HEK293 (cell line): ENCODE measurements at regions not wholly inside any gene's neighbourhood (a gene's known extent, or its start where the extent isn't known, plus 50 kb on each side); places are given as distances from the start of the nearest gene placed in this dataset.
"Not testable (repeated sequence)": the region's sequence is repeated elsewhere in the genome, so short reads cannot be mapped to it uniquely, and the experiment has no call there.

Experiments used
- CTCF ChIA-PET: fragments of 350-600 bp; formaldehyde crosslinking; extraction: SDS; loops from one replicate; lab custom pipeline; 2021; ENCODE audit warnings: antibody characterized with exemption; lab: Yijun Ruan, JAX
- POLR2A ChIA-PET: fragments of 300-600 bp; formaldehyde crosslinking; extraction: SDS; loops from one replicate; lab custom pipeline; 2020; ENCODE audit warnings: antibody characterized with exemption, inconsistent platforms; lab: Yijun Ruan, JAX
- H3K27ac ChIP-seq: fragments of 200-500 bp; sonication (Bioruptor generic); 2 replicates; pipeline ENCODE4 v1.5.1; 2014; ENCODE audit warnings: low read depth, low read length, control low read depth, inconsistent platforms; ENCODE audit errors: extremely low read depth
- H3K36me3 ChIP-seq, 2 experiments: fragments of 200-500 bp in 1 of 2; sonication (Bioruptor generic) in 1 of 2; 1 replicate in 1 of 2; 2 replicates in 1 of 2; pipeline ENCODE4 v1.5.1; 2014 to 2017; ENCODE audit warnings: inconsistent platforms in 2 of 2, low read length in 2 of 2; ENCODE audit not compliant: control insufficient read depth in 2 of 2, insufficient read depth in 1 of 2
- H3K4me1 ChIP-seq: fragments of 200-500 bp; sonication (Bioruptor generic); 2 replicates; pipeline ENCODE4 v1.5.1; 2014; ENCODE audit warnings: mild to moderate bottlenecking, low read length, inconsistent platforms; ENCODE audit not compliant: control insufficient read depth, insufficient read depth
- H3K4me3 ChIP-seq: 2 replicates; pipeline ENCODE4 v1.5.1; 2011; ENCODE audit warnings: low read depth, mild to moderate bottlenecking, control low read depth, low read length, moderate library complexity
- H3K9me3 ChIP-seq: fragments of 200-500 bp; sonication (Bioruptor generic); 2 replicates; pipeline ENCODE4 v1.5.1; 2014; ENCODE audit warnings: low read depth, low read length, inconsistent platforms; ENCODE audit not compliant: control insufficient read depth, insufficient read depth
- GLIS1 ChIP-seq: fragments of 450-650 bp; formaldehyde crosslinking; IDR thresholded peaks from 2 replicates; pipeline ENCODE4 v1.5.1; 2016; ENCODE audit warnings: missing biosample characterization, missing genetic modification characterization
- KLF1 ChIP-seq: fragments of 450-650 bp; formaldehyde crosslinking; IDR thresholded peaks from 2 replicates; pipeline ENCODE4 v1.5.1; 2016; ENCODE audit warnings: missing biosample characterization, missing genetic modification characterization
- PBX3 ChIP-seq: sonication (generic); formaldehyde crosslinking; IDR thresholded peaks from 2 replicates; pipeline ENCODE4 v1.8.1; 2022; ENCODE audit warnings: mild to moderate bottlenecking, moderate library complexity, missing genetic modification reagents
- ZBTB17 ChIP-seq: fragments of 450-650 bp; formaldehyde crosslinking; IDR thresholded peaks from 2 replicates; pipeline ENCODE4 v1.5.1; 2016; ENCODE audit warnings: missing biosample characterization, missing genetic modification characterization
- ZNF155 ChIP-seq: fragments of 450-650 bp; formaldehyde crosslinking; IDR thresholded peaks from 2 replicates; pipeline ENCODE4 v1.5.1; 2016; ENCODE audit warnings: missing biosample characterization, missing genetic modification characterization
- ZNF2 ChIP-seq: fragments of 450-650 bp; formaldehyde crosslinking; IDR thresholded peaks from 2 replicates; pipeline ENCODE4 v1.5.1; 2016; ENCODE audit warnings: missing biosample characterization, missing genetic modification characterization
- ZNF311 ChIP-seq: fragments of 450-650 bp; formaldehyde crosslinking; IDR thresholded peaks from 2 replicates; pipeline ENCODE4 v1.5.1; 2017; ENCODE audit warnings: missing biosample characterization, missing genetic modification characterization, borderline replicate concordance
- ZNF416 ChIP-seq: fragments of 450-650 bp; formaldehyde crosslinking; IDR thresholded peaks from 2 replicates; pipeline ENCODE4 v1.5.1; 2016; ENCODE audit warnings: missing biosample characterization, missing genetic modification characterization
- ZNF426 ChIP-seq: fragments of 450-650 bp; formaldehyde crosslinking; IDR thresholded peaks from 2 replicates; pipeline ENCODE4 v1.5.1; 2017; ENCODE audit warnings: missing biosample characterization, missing genetic modification characterization, mild to moderate bottlenecking, inconsistent platforms, moderate library complexity
- ZNF544 ChIP-seq: fragments of 450-650 bp; formaldehyde crosslinking; IDR thresholded peaks from 2 replicates; pipeline ENCODE4 v1.5.0; 2017; ENCODE audit warnings: missing biosample characterization, missing genetic modification characterization
- ZNF580 ChIP-seq: fragments of 450-650 bp; formaldehyde crosslinking; IDR thresholded peaks from 2 replicates; pipeline ENCODE4 v1.5.1; 2016; ENCODE audit warnings: missing biosample characterization, missing genetic modification characterization
- ZNF596 ChIP-seq: fragments of 450-650 bp; IDR thresholded peaks from 2 replicates; pipeline ENCODE4 v1.5.0; 2018; ENCODE audit warnings: missing biosample characterization, mild to moderate bottlenecking, missing genetic modification characterization, moderate library complexity
- ZNF660 ChIP-seq: fragments of 450-650 bp; IDR thresholded peaks from 2 replicates; pipeline ENCODE4 v1.5.1; 2018; ENCODE audit warnings: missing biosample characterization, mild to moderate bottlenecking, missing genetic modification characterization
- ZNF707 ChIP-seq: fragments of 450-650 bp; formaldehyde crosslinking; IDR thresholded peaks from 2 replicates; pipeline ENCODE4 v1.5.1; 2016; ENCODE audit warnings: missing biosample characterization, missing genetic modification characterization
- ZNF791 ChIP-seq: fragments of 450-650 bp; formaldehyde crosslinking; IDR thresholded peaks from 2 replicates; pipeline ENCODE4 v1.5.1; 2016; ENCODE audit warnings: missing biosample characterization, missing genetic modification characterization
- TF ChIP-seq, protein P1 (sequence below): fragments of 450-650 bp; formaldehyde crosslinking; IDR thresholded peaks from 2 replicates; pipeline ENCODE4 v1.5.1; 2017; ENCODE audit warnings: missing biosample characterization, missing genetic modification characterization
- TF ChIP-seq, protein P2 (sequence below): fragments of 450-650 bp; formaldehyde crosslinking; IDR thresholded peaks from 2 replicates; pipeline ENCODE4 v1.5.1; 2016; ENCODE audit warnings: missing biosample characterization, missing genetic modification characterization
- TF ChIP-seq, protein P3 (sequence below): fragments of 450-650 bp; formaldehyde crosslinking; IDR thresholded peaks from 2 replicates; pipeline ENCODE4 v1.5.1; 2016; ENCODE audit warnings: missing biosample characterization, missing genetic modification characterization

GRCh38 chr19:30804751-30805150, 432.6 kb downstream of the ZNF536 start:
- ChIA-PET CTCF (interaction anchor here (0.6 to 2.8 kb wide), 9 partner anchors 9 to 1238 kb away, joined by 3 to 9 read pairs (median 5); no protein-coding TSS in a partner anchor), POLR2A (no interaction called here)
- no peak overlapping the region for H3K27ac ChIP-seq
- no peaks in the 10 kb centered on the region; the same call in 1 of the 2 replicates for H3K4me1 ChIP-seq
- TF ChIP-seq ZNF580 (tag by site-specific recombination) (no peak), ZNF311 (tag by site-specific recombination) (no peak), GLIS1 (tag by site-specific recombination) (no peak), ZNF707 (tag by site-specific recombination) (no peak), ZNF544 (no peak), ZNF426 (tag by site-specific recombination) (no peak), KLF1 (tag by site-specific recombination) (no peak)
- peaks cover 6% of the 10 kb centered on the region for H3K9me3 ChIP-seq
- H3K36me3 ChIP-seq: no peaks in the 10 kb centered on the region
- H3K4me3 ChIP-seq: no peak overlapping the region

DNA sequence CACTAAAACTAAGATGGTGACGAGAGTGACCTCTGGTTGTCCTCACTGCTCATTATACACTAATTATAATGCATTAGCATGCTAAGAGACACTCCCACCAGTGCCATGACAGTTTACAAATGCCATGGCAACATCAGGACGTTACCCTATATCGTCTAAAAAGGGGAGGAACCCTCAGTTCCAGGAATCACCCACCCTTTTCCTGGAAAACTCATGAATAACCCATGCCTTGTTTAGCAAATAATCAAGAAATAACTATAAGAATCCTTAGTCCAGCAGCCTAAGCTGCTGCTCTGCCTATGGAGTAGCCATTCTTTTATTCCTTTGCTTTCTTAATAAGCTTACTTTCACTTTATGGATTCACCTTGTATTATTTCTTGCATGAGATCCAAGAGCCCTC, 432.1 kb downstream of the ZNF536 start:
- POLR2A ChIA-PET, H3K9me3 ChIP-seq, H3K4me1 ChIP-seq, H3K27ac ChIP-seq, H3K4me3 ChIP-seq, H3K36me3 ChIP-seq: not testable (repeated sequence)
- CTCF ChIA-PET: interaction anchor here (0.6 to 2.8 kb wide), 9 partner anchors 8 to 85 kb away, joined by 3 to 9 read pairs (median 5); no protein-coding TSS in a partner anchor

DNA sequence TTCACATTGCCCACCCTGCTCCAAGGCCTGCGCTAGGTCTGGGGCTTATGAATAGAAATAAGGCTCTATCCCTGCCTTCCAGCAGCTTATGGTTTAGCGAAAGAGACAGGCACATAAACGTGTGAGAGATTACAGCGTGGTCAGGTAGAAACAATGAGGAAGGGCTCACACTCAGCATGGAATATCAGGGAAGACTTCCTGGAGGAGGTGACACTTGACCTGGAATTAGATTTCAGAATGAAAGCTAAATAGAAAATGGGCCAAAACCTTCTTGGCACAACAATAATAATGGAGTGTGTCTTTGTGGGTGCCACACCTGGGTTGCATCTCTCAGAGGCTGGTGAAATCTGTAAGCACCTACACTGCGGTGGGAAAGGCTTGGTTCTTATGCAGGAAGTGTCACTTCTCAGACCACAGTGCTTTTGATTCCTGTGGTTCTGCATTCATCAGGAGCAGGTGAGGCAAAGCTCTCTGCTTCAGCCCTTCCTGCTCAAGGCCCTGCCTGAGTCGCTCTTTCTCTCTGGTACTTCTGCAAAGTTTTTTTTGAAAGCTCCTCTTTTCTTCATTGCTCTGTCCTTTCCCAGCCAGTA, 430.3 kb downstream of the ZNF536 start:
- H3K4me3 ChIP-seq: no peak overlapping the region
- POLR2A ChIA-PET: no interaction called here
- no peak overlapping the region for H3K27ac ChIP-seq
- H3K36me3 ChIP-seq: no peaks in the 10 kb centered on the region
- no peaks in the 10 kb centered on the region; the same call in 1 of the 2 replicates for H3K4me1 ChIP-seq
- no peak for TF ChIP-seq ZNF155 (tag by site-specific recombination)
- no peak for TF ChIP-seq ZNF660 (tag by site-specific recombination)
- TF ChIP-seq ZNF596 (tag by site-specific recombination): no peak
- no peak for TF ChIP-seq ZNF791 (tag by site-specific recombination)
- no peak for TF ChIP-seq GLIS1 (tag by site-specific recombination)
- TF ChIP-seq, protein P1, sequence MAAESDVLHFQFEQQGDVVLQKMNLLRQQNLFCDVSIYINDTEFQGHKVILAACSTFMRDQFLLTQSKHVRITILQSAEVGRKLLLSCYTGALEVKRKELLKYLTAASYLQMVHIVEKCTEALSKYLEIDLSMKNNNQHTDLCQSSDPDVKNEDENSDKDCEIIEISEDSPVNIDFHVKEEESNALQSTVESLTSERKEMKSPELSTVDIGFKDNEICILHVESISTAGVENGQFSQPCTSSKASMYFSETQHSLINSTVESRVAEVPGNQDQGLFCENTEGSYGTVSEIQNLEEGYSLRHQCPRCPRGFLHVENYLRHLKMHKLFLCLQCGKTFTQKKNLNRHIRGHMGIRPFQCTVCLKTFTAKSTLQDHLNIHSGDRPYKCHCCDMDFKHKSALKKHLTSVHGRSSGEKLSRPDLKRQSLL (tag by site-specific recombination): no peak
- TF ChIP-seq ZNF416 (tag by site-specific recombination): no peak
- CTCF ChIA-PET: interaction anchor here (0.6 to 5.0 kb wide), 5 partner anchors 10 to 116 kb away, joined by 3 to 90 read pairs (median 3); no protein-coding TSS in a partner anchor
- peaks cover 6% of the 10 kb centered on the region for H3K9me3 ChIP-seq

GRCh38 chr19:30799865-30800755, 427.9 kb downstream of the ZNF536 start:
- Histone ChIP-seq H3K4me3 (no peak overlapping the region), H3K36me3 (no peaks in the 10 kb centered on the region), H3K27ac (no peak overlapping the region), H3K9me3 (no peaks in the 10 kb centered on the region), H3K4me1 (no peaks in the 10 kb centered on the region; the same call in 1 of the 2 replicates)
- TF ChIP-seq ZNF2 (tag by site-specific recombination) (0 out of 2 replicates have a peak, but pooled peaks have one; percentile 50), ZBTB17 (tag by site-specific recombination) (peak; percentile 31; the same call in 1 of the 2 replicates), ZNF660 (tag by site-specific recombination) (no peak), PBX3 (0 out of 2 replicates have a peak, but pooled peaks have one; percentile 29)
- TF ChIP-seq, protein P2, sequence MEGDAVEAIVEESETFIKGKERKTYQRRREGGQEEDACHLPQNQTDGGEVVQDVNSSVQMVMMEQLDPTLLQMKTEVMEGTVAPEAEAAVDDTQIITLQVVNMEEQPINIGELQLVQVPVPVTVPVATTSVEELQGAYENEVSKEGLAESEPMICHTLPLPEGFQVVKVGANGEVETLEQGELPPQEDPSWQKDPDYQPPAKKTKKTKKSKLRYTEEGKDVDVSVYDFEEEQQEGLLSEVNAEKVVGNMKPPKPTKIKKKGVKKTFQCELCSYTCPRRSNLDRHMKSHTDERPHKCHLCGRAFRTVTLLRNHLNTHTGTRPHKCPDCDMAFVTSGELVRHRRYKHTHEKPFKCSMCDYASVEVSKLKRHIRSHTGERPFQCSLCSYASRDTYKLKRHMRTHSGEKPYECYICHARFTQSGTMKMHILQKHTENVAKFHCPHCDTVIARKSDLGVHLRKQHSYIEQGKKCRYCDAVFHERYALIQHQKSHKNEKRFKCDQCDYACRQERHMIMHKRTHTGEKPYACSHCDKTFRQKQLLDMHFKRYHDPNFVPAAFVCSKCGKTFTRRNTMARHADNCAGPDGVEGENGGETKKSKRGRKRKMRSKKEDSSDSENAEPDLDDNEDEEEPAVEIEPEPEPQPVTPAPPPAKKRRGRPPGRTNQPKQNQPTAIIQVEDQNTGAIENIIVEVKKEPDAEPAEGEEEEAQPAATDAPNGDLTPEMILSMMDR: peak; percentile 91
- TF ChIP-seq, protein P3, sequence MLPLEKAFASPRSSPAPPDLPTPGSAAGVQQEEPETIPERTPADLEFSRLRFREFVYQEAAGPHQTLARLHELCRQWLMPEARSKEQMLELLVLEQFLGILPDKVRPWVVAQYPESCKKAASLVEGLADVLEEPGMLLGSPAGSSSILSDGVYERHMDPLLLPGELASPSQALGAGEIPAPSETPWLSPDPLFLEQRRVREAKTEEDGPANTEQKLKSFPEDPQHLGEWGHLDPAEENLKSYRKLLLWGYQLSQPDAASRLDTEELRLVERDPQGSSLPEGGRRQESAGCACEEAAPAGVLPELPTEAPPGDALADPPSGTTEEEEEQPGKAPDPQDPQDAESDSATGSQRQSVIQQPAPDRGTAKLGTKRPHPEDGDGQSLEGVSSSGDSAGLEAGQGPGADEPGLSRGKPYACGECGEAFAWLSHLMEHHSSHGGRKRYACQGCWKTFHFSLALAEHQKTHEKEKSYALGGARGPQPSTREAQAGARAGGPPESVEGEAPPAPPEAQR (tag by site-specific recombination): no peak
- POLR2A ChIA-PET: interaction anchor here (1.0 kb wide), 1 partner anchor 10 kb away, joined by 4 read pairs; no protein-coding TSS in a partner anchor
- CTCF ChIA-PET: interaction anchor here (0.6 to 5.0 kb wide), 60 partner anchors 10 to 1425 kb away, joined by 3 to 90 read pairs (median 3); no protein-coding TSS in a partner anchor
